GM19455 (cell line): ENCODE measurements at regions not wholly inside any gene's neighbourhood (a gene's known extent, or its start where the extent isn't known, plus 50 kb on each side); places are given as distances from the start of the nearest gene placed in this dataset.

Source experiments
- ATAC-seq: cut with Tn5 transposase; IDR thresholded peaks from one replicate; pipeline ENCODE4 v1.9.1; 2021; ENCODE audit not compliant: unreplicated experiment

GRCh38 chr13:40460116-40460515 is 206.3 kb downstream of the FOXO1 start:
- ATAC-seq, result no peak

- no peak for ATAC-seq
Observed at GRCh38 chr13:40464337-40465014, 202.0 kb downstream of the FOXO1 start.

- no peak for ATAC-seq
Observed at GRCh38 chr13:40465015-40465390, 201.4 kb downstream of the FOXO1 start.

- ATAC-seq, result no peak
Observed at GRCh38 chr13:40466272-40466671, 200.2 kb downstream of the FOXO1 start.

GRCh38 chr13:40468227-40468838 is 198.1 kb downstream of the FOXO1 start:
- ATAC-seq, result no peak

- ATAC-seq, result no peak
Observed at GRCh38 chr13:40469581-40470310, 196.7 kb downstream of the FOXO1 start.

GRCh38 chr13:40470660-40471059 is 195.8 kb downstream of the FOXO1 start:
- no peak for ATAC-seq

- ATAC-seq, result no peak
Observed at GRCh38 chr13:40471076-40471475, 195.4 kb downstream of the FOXO1 start.

- no peak for ATAC-seq
Observed at GRCh38 chr13:40471911-40472310, 194.5 kb downstream of the FOXO1 start.

- ATAC-seq, result no peak
Observed at GRCh38 chr13:40472427-40473220, 193.8 kb downstream of the FOXO1 start.

- ATAC-seq, result no peak
Observed at GRCh38 chr13:40475617-40476016, 190.8 kb downstream of the FOXO1 start.

- ATAC-seq, result no peak
Observed at GRCh38 chr13:40476175-40476958, 190.1 kb downstream of the FOXO1 start.

GRCh38 chr13:40477623-40478608 is 188.5 kb downstream of the FOXO1 start:
- ATAC-seq, result no peak

GRCh38 chr13:40478775-40479174 is 187.7 kb downstream of the FOXO1 start:
- no peak for ATAC-seq

- no peak for ATAC-seq
Observed at GRCh38 chr13:40479196-40479845, 187.1 kb downstream of the FOXO1 start.

GRCh38 chr13:40480012-40480914 is 186.2 kb downstream of the FOXO1 start:
- ATAC-seq, result no peak

- ATAC-seq, result no peak
Observed at GRCh38 chr13:40480915-40481516, 185.4 kb downstream of the FOXO1 start.

- ATAC-seq, result no peak
Observed at GRCh38 chr13:40483601-40484000, 182.8 kb downstream of the FOXO1 start.
